PC-3 (cell line): ENCODE measurements at regions not wholly inside any gene's neighbourhood (a gene's known extent, or its start where the extent isn't known, plus 50 kb on each side); places are given as distances from the start of the nearest gene placed in this dataset.

Experiments
- ATAC-seq: fragments of 200-7000 bp; cut with Tn5 transposase; 2 replicates; pipeline ENCODE4 v1.9.1; 2020; ENCODE audit warnings: mild to moderate bottlenecking, moderate library complexity
- BruUV-seq: library from RNA; stranded (reverse); fragments of 400-500 nt; replicated peaks from 2 replicates; lab custom pipeline; 2021; lab: Mats Ljungman, UMichigan
- CTCF ChIA-PET: fragments of 300-600 bp; sonication (Branson Sonifier 250); formaldehyde crosslinking; loops from one replicate; lab custom pipeline; 2022; ENCODE audit warnings: antibody characterized with exemption; lab: Charles Lee
- POLR2A ChIA-PET: fragments of 300-600 bp; sonication (Branson Sonifier 250); formaldehyde crosslinking; loops from one replicate; lab custom pipeline; 2022; ENCODE audit warnings: antibody characterized with exemption; ENCODE audit not compliant: unreplicated experiment; lab: Charles Lee
- DNase-seq: peaks from one replicate; pipeline ENCODE4 v3.0.0-alpha.2; 2015
- H2AFZ ChIP-seq: fragments of 300-600 bp; sonication (generic); 2 replicates; pipeline ENCODE4 v1.6.0; 2016; ENCODE audit warnings: antibody characterized with exemption, low read length
- H3F3A ChIP-seq: fragments of 300-600 bp; sonication (generic); one replicate; pipeline ENCODE4 v1.6.0; 2017; ENCODE audit warnings: antibody characterized with exemption, low read length, control low read depth, mild to moderate bottlenecking; ENCODE audit not compliant: unreplicated experiment
- H3K27ac ChIP-seq: fragments of 300-600 bp; sonication (generic); 2 replicates; pipeline ENCODE4 v1.5.1; 2016; ENCODE audit warnings: mild to moderate bottlenecking, low read length
- H3K27me3 ChIP-seq: fragments of 300-600 bp; sonication (generic); 2 replicates; pipeline ENCODE4 v1.6.1; 2016; ENCODE audit warnings: low read length, mixed read lengths
- H3K36me3 ChIP-seq: fragments of 300-600 bp; sonication (generic); 2 replicates; pipeline ENCODE4 v1.6.1; 2016; ENCODE audit warnings: low read depth, mixed run types, low read length, mixed read lengths
- H3K4me1 ChIP-seq: fragments of 300-600 bp; sonication (generic); 2 replicates; pipeline ENCODE4 v1.5.1; 2016; ENCODE audit warnings: low read length; ENCODE audit not compliant: insufficient read depth
- H3K4me2 ChIP-seq: fragments of 300-600 bp; sonication (generic); 2 replicates; pipeline ENCODE4 v1.6.0; 2016; ENCODE audit warnings: low read length
- H3K4me3 ChIP-seq: fragments of 300-600 bp; sonication (generic); 2 replicates; pipeline ENCODE4 v1.5.1; 2016; ENCODE audit warnings: mild to moderate bottlenecking, low read length, mixed read lengths
- H3K79me2 ChIP-seq: fragments of 300-600 bp; sonication (generic); 2 replicates; pipeline ENCODE4 v1.6.1; 2017; ENCODE audit warnings: low read length, mixed read lengths
- H3K9ac ChIP-seq: fragments of 300-600 bp; sonication (generic); 2 replicates; pipeline ENCODE4 v1.6.0; 2016; ENCODE audit warnings: mild to moderate bottlenecking, low read length
- H3K9me2 ChIP-seq: fragments of 300-600 bp; sonication (generic); replicated peaks from 2 replicates; pipeline ENCODE4 v1.6.1; 2016; ENCODE audit warnings: mixed run types, low read length, mixed read lengths
- H3K9me3 ChIP-seq: fragments of 300-600 bp; sonication (generic); 2 replicates; pipeline ENCODE4 v1.6.1; 2016; ENCODE audit warnings: low read length, mixed read lengths
- H4K20me1 ChIP-seq: fragments of 300-600 bp; sonication (generic); 2 replicates; pipeline ENCODE4 v1.6.1; 2016; ENCODE audit warnings: low read length, mixed read lengths
- EZH2 ChIP-seq: fragments of 300-600 bp; sonication (generic); IDR thresholded peaks from one replicate; pipeline ENCODE4 v1.6.1; 2017; ENCODE audit warnings: antibody characterized with exemption, mild to moderate bottlenecking, low read length; ENCODE audit not compliant: unreplicated experiment
- EZH2phosphoT487 ChIP-seq: fragments of 300-600 bp; sonication (generic); IDR thresholded peaks from 2 replicates; pipeline ENCODE4 v1.6.1; 2018; ENCODE audit warnings: mild to moderate bottlenecking, antibody characterized with exemption, low read length, borderline replicate concordance
- intact Hi-C: fragments of 100-400 bp; cut with micrococcal nuclease; formaldehyde crosslinking; loops from 2 replicates; pipeline ENCODE4 v1.9.0; 2023
- TF ChIP-seq, protein P1 (sequence below): fragments of 300-600 bp; sonication (generic); conservative IDR thresholded peaks from 2 replicates; pipeline ENCODE4 v1.5.1; 2017; ENCODE audit warnings: antibody characterized with exemption, low read depth, mild to moderate bottlenecking, low read length

DNA sequence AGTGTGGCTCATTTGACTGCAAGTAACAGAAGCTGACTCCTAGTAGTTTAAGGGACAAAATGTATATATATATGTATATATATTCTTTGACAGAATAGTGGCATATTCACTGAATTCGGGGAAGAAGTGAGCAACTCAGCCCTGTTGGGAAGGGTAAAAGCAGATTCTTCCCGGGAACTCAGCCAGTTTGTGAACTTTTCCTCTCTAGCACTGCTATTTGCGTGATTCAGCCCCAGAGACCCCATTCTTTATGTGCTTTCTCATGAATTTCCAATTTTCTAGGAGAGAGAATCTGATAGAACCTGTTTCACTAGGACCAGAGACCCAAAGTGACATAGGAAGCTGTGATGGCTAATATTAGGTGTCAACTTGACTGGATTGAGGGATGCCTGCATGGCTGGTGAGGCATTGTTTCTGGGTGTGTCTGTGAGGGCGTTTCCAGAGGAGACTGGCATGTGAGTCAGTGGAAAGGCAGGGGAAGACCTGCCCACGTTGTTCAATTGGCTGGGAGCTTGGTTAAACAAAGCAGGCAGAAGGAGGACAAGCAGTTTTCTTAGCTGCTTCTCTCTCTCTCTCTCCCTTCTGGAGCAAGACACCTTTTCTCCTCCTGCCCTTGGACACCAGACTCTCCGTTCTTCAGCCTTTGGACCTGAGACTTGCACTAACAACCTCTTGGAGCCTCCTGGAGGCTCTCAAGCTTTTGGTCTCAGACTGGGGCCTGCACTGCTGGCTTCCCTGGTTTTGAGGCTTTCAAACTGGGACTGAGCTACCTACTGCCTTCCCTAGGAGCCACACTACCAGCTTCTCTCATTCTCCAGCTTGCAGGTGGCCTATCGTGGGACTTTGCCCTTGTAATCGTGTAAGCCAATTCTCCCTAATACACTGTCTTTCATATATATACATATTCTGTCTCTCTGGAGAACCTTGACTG, 93.4 kb upstream of the KCNK1 start:
- H3K36me3 ChIP-seq: no peaks in the 10 kb centered on the region
- H3K4me2 ChIP-seq: peak overlapping the region; percentile 65
- no peaks in the 10 kb centered on the region for H3K27me3 ChIP-seq
- H3F3A ChIP-seq: no peaks in the 10 kb centered on the region
- peaks cover 17% of the 10 kb centered on the region for H3K4me1 ChIP-seq
- no peaks in the 10 kb centered on the region for H4K20me1 ChIP-seq
- peak overlapping the region; percentile 14; the same call in 1 of the 2 replicates for H3K4me3 ChIP-seq
- POLR2A ChIA-PET: interaction anchor here (0.7 to 0.9 kb wide), 3 partner anchors 16 to 136 kb away, joined by 3 to 4 read pairs (median 3); no protein-coding TSS in a partner anchor
- peak overlapping the region; percentile 64 for H2AFZ ChIP-seq
- no peaks in the 10 kb centered on the region for H3K79me2 ChIP-seq
- H3K9me2 ChIP-seq: no peaks in the 10 kb centered on the region
- intact Hi-C loops: loop anchor here (1.0 kb wide), 1 partner anchor 23 kb away; no protein-coding TSS in a partner anchor
- peak overlapping the region; percentile 47 for H3K27ac ChIP-seq
- peak overlapping the region; percentile 8 for H3K9ac ChIP-seq
- ATAC-seq: peak; percentile 100
- TF ChIP-seq EZH2phosphoT487 (no peak), EZH2 (no peak)
- TF ChIP-seq, protein P1, sequence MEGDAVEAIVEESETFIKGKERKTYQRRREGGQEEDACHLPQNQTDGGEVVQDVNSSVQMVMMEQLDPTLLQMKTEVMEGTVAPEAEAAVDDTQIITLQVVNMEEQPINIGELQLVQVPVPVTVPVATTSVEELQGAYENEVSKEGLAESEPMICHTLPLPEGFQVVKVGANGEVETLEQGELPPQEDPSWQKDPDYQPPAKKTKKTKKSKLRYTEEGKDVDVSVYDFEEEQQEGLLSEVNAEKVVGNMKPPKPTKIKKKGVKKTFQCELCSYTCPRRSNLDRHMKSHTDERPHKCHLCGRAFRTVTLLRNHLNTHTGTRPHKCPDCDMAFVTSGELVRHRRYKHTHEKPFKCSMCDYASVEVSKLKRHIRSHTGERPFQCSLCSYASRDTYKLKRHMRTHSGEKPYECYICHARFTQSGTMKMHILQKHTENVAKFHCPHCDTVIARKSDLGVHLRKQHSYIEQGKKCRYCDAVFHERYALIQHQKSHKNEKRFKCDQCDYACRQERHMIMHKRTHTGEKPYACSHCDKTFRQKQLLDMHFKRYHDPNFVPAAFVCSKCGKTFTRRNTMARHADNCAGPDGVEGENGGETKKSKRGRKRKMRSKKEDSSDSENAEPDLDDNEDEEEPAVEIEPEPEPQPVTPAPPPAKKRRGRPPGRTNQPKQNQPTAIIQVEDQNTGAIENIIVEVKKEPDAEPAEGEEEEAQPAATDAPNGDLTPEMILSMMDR: no peak
- CTCF ChIA-PET: interaction anchor here (0.5 to 0.7 kb wide), 5 partner anchors 11 to 269 kb away, joined by 3 to 10 read pairs (median 3); no protein-coding TSS in a partner anchor
- H3K9me3 ChIP-seq: no peaks in the 10 kb centered on the region
- peak; percentile 94 for DNase-seq
- no TSS peak for BruUV-seq

DNA sequence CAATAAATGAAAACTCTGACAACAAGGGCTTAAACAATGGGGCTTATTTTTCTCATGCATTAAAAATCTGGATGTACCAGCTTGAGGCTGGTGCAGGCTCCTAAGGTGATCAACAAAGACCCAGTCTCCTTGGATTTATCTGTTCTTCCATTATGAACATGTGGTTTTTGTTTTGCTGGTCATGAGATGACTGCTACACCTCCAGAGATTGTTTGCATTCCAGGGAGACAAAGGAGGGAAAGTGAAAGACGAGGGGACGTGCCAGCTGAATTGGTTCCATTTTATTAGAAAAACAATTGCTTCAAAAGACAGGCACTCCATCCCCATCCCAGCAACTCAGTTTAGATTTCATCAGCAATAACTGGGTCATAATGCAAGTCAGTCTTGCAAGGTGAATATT, 90.9 kb upstream of the KCNK1 start:
- no peaks in the 10 kb centered on the region for H3K36me3 ChIP-seq
- no peaks in the 10 kb centered on the region for H3K9me3 ChIP-seq
- no peaks in the 10 kb centered on the region for H3K9me2 ChIP-seq
- DNase-seq: no peak
- CTCF ChIA-PET: no interaction called here
- no peak for ATAC-seq
- no peak overlapping the region for H2AFZ ChIP-seq
- no peak overlapping the region for H3K27ac ChIP-seq
- no peaks in the 10 kb centered on the region for H3F3A ChIP-seq
- H3K27me3 ChIP-seq: no peaks in the 10 kb centered on the region
- no peak overlapping the region for H3K4me2 ChIP-seq
- no peak overlapping the region for H3K4me3 ChIP-seq
- no peaks in the 10 kb centered on the region for H4K20me1 ChIP-seq
- POLR2A ChIA-PET: no interaction called here
- no TSS peak for BruUV-seq
- intact Hi-C loops: no loop called here
- no peak for TF ChIP-seq EZH2
- TF ChIP-seq, protein P1: no peak
- no peak for TF ChIP-seq EZH2phosphoT487
- H3K79me2 ChIP-seq: no peaks in the 10 kb centered on the region
- H3K4me1 ChIP-seq: peaks cover 17% of the 10 kb centered on the region
- H3K9ac ChIP-seq: no peak overlapping the region

DNA sequence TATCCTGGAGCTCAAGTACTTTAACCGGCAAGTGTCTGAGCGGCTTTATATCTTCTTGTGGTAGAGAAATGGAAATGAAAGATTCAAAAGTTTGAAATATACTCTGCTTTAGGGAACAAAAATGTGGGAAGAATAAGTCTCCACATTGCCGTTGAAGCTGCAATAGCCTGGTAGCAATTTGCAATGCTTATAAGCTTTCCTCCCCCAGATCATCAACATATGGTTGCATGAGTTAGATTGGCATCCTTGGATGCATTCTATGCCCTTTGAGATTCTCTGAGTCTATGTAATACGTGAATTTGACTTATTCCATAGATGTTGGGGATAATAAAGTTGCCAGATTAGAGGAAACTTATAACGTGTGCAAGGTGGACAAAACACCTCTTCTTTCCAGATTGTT, 86.1 kb upstream of the KCNK1 start:
- H3K36me3 ChIP-seq: no peaks in the 10 kb centered on the region
- H3K27me3 ChIP-seq: no peaks in the 10 kb centered on the region
- BruUV-seq: no TSS peak
- H4K20me1 ChIP-seq: no peaks in the 10 kb centered on the region
- TF ChIP-seq EZH2phosphoT487 (no peak), EZH2 (no peak)
- TF ChIP-seq, protein P1: no peak
- H3K9ac ChIP-seq: no peak overlapping the region
- no peak overlapping the region for H3K27ac ChIP-seq
- no peaks in the 10 kb centered on the region for H3K4me1 ChIP-seq
- ATAC-seq (no peak), DNase-seq (no peak)
- H3K4me2 ChIP-seq: no peak overlapping the region
- H3K9me3 ChIP-seq: no peaks in the 10 kb centered on the region
- POLR2A ChIA-PET: interaction anchor here (0.6 kb wide), 1 partner anchor 467 kb away, joined by 3 read pairs; no protein-coding TSS in a partner anchor
- CTCF ChIA-PET: no interaction called here
- intact Hi-C loops: no loop called here
- H3K79me2 ChIP-seq: no peaks in the 10 kb centered on the region
- H3K9me2 ChIP-seq: no peaks in the 10 kb centered on the region
- no peaks in the 10 kb centered on the region for H3F3A ChIP-seq
- no peak overlapping the region for H2AFZ ChIP-seq
- no peak overlapping the region for H3K4me3 ChIP-seq
